ENCODE measurements at regions not wholly inside any gene's neighbourhood (a gene's known extent, or its start where the extent isn't known, plus 50 kb on each side); places are given as distances from the start of the nearest gene placed in this dataset.
"Not testable (repeated sequence)": the region's sequence is repeated elsewhere in the genome, so short reads cannot be mapped to it uniquely, and the experiment has no call there.

DNA sequence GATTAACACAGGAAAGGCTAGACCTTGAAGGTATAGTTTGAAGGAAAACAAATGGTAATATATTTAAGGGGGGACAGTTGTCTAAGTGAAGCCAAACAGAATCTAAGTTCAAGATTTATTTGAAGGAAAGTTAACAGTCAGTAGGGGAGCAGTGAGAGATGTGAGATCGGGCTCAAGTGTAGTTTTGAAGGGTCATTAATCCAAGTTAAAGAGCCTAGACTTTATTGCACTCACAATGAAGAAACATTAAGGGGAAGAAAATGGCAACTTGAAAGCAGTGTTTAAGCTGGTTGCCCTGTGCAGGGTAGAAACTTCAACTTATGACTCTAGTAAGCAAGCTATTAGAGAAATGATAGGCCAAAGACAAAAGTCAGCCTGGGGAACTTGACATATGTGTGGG, 1952.2 kb downstream of the PCDH7 start:
- no peak for DNase-seq

GRCh38 chr4:32680946-32681345, 1960.8 kb downstream of the PCDH7 start:
- DNase-seq: no peak

- DNase-seq: no peak
Observed at GRCh38 chr4:32684160-32684559, 1964.0 kb downstream of the PCDH7 start.

GRCh38 chr4:32686123-32686522, 1966.0 kb downstream of the PCDH7 start:
- no peak for DNase-seq

DNA sequence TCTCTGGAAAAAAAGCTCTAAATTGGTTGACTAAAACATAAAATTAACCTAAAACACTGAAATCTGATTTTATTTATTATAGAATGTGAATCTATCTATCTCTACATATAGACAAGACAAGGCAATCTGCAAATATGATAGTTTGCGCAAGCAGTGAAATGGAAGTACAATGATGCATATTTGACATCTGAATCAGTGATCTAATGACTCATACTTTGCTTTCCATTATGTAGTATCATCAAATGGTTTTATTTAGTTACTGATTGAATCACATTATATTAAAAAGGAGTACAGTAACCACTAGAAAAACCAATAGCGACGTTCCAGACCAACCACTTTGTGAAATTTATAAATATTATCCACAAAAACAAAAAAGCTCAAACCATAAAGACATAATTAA, 1969.3 kb downstream of the PCDH7 start:
- no peak for DNase-seq

DNA sequence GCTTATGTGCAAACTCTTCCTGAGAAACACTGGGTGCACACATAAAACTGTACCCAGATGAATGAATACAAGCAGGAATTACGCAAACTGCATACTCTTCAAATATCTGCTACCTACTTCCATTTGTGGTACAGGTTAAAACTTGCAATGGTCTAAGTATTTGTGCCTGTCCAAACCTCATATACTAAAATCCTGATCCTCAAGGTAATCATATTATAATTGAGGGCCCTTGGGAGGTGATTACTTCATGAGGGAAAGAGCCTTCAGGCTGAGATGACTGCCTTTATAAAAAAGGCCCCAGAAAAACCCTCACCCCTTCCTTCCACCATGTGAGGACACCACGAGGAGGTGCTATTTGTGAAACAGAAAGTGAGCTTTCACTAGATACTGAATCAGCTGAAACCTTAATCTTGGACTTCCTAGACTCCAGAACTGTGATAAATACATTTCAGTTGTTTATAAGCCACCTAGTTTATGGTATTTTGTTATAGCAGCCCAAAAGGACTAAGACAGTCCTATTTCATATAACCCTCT, 1977.2 kb downstream of the PCDH7 start:
- DNase-seq: no peak

DNA sequence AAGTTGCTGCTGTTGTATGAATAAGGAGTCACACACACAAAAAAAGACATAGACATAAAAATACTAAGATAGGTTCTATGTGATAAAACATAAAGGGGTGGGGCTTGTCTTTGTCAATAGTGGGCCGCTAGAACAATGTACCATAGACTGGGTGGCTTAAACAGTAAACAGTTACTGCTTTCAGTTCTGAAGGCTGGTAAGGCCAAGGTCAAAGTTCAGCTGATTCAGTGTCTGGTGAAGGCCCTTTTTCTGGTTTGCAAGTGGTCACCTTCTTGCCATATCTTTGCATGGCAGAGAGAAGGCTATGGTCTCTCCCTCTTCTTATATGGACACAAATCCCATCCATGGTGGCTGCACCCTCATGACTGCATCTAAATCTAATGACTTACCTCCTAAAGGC, 1980.7 kb downstream of the PCDH7 start:
- no peak for DNase-seq

- DNase-seq: no peak
Observed at GRCh38 chr4:32706893-32707292, 1986.7 kb downstream of the PCDH7 start.

- not testable (repeated sequence) for DNase-seq
Observed at GRCh38 chr4:32716090-32716620, 1996.0 kb downstream of the PCDH7 start.

DNA sequence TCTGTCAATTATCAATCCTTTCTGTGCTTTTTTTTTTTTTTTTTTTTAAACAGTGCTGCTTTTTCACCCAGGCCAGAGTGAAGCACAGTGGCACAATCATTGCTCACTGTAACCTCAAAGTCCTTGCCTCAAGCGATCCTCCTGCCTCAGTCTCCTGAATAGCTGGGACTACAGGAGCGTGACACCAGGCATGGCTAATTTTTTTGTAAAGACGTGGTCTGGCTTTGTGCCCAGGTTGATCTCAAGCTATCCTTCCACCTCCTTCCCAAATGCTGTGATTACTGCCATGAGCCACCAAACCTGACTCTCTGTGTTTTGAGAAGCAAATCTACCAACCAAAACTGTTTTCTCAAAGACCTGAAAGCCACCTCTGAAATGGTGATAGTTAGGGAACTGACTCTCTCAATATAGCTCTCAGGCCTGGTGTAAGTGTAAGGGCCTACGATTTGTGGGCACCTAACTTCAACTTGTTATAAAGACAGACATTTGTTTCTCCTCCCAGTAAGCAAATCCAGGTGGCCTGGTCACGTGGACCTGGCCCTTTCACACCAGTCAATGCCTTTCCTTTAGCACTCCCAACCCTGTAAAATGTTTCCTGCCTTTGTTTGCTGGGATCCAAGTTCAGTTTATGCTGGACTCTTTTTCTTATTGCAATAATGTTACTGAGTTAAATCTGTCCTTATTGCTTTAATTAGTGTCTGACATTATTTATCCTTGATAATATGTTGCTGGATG, 2015.9 kb downstream of the PCDH7 start:
- DNase-seq: no peak

GRCh38 chr4:32744211-32744610, 2024.0 kb downstream of the PCDH7 start:
- DNase-seq: no peak

GRCh38 chr4:32745351-32745750, 2025.2 kb downstream of the PCDH7 start:
- no peak for DNase-seq

DNA sequence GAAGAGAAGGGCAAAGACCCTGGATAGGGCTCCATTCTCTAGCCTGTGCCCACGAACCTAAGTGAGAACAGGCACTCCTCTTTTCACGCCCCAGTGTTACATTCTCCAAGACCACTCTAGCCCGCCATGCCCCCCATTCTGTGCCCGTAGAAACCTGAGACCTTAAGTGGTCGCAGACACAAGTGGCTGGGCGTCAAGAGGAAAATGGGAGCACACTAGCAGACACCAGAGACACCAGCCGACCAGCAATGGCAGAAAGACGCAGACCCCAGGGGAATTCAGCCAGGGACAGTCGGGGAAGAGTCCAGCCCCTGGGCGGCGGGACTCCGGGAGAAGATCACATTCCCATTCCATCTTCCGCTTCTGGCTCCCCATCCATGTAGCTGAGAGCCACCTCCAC, 2027.9 kb downstream of the PCDH7 start:
- DNase-seq: no peak

- DNase-seq: no peak
Observed at GRCh38 chr4:32748498-32748897, 2028.3 kb downstream of the PCDH7 start.

DNA sequence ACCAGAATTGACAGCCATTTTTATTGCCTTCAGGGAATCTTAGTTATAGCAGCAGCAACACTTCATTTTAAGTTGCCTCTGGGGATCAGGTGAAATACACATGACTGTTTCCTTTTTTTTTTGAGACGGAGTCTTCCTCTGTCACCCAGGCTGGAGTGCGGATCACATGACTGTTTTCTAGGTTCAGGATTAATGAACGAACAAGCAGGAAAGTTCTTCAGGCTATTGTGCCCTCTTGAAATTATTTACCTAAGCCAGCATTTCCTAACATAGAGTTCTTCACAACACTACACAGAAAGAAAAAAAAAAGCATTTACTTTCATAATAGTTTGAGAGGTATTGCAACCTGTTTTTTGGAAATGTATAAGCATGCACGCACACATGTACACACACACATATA, 2032.8 kb downstream of the PCDH7 start:
- DNase-seq: no peak

DNA sequence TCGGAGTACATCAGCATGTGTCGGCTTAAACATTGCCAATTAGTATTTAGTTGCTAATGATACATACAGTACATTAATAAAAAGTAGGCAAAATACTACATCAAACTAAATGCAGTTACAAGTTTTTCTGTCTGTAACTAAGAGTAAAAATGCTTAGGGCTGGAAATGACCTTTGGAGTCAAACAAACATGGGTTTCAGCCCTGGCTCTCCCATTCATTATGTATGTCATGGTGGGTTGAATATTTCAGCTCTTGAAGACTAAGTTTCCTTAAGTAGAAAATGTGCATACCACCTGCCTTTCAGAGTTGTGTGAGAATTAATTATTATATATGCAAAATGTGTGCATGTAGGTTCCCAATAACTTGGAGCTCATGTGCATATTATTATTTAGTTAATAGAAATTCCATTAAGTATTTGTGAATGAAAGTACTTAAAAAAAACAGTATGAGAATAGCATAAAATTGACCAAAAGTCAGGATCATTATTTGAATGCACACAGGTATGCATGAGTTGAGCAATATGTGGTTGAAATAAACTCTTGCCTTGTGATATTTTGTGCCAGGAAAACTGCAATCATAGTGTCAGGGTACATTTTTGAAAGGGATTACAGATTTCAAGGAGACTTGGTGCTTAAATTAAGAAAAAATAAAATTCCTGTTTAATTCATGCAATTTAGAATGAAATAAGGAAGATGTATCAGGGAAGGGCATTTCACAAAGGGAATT, 2048.7 kb downstream of the PCDH7 start:
- no peak for DNase-seq

DNA sequence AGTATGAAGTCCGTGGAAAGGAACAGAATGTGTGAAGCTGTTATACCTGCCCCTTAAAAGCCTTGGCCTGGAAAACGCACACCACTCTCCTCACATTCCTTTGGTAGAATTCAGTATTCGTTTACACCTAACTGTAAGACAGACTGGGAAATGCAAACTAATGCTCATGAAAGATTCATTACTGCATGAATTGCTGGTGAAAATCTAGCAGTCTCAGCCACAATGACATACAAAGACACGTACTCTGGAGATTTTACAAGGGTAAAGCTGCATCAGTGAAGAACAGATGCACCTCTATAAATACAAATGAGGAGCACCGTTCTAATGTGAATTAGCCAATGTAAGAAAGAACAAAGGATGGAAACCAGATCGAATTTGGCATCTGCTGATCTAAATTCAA, 2051.3 kb downstream of the PCDH7 start:
- no peak for DNase-seq

GRCh38 chr4:32775049-32775448, 2054.9 kb downstream of the PCDH7 start:
- no peak for DNase-seq

GRCh38 chr4:32776435-32777203, 2056.4 kb downstream of the PCDH7 start:
- DNase-seq: no peak

GRCh38 chr4:32778025-32778424, 2057.9 kb downstream of the PCDH7 start:
- DNase-seq: no peak

GRCh38 chr4:32778938-32779337, 2058.8 kb downstream of the PCDH7 start:
- no peak for DNase-seq

DNA sequence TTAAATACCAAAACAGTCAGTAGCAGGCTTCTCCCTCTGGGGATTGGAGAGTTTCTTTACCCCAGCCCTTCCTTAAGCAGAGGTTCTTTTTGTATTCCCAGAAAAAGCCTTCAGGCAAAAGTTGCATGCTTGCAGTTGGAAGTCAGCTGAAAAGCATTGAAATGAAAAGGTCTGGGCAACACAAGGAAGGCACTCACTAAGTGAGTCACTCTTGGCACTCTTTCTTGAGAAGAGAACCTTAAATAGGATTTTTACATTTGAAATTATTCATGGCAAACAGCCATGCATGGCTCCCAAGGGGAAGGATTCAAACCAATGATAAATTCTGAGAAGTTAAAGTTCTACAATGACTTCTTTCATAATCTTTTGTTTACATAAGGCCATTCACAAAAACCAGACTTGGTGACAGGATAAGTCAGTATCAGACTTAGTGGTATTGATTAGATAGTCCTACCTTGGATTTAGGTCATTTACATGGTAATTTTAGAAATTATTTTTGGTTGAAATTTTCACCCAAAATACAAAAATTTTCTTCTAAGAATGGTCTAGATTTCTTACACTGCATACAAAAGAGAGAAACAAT, 2068.9 kb downstream of the PCDH7 start:
- DNase-seq: no peak

- no peak for DNase-seq
Observed at GRCh38 chr4:32790803-32791202, 2070.6 kb downstream of the PCDH7 start.

All from NCI-H774 (cell line).